ENCODE measurements at regions not wholly inside any gene's neighbourhood (a gene's known extent, or its start where the extent isn't known, plus 50 kb on each side); places are given as distances from the start of the nearest gene placed in this dataset.

GRCh38 chr7:34207810-34208209 is 302.5 kb downstream of the BMPER start:
- Histone ChIP-seq H3K9me3 (ENCODE audit: control insufficient read depth in 1 of 2, insufficient read depth in 1 of 2, low read depth in 1 of 2, low read length in 2 of 2) (no peaks in the 10 kb centered on the region), H3K4me3 (replicated peaks in 1 of 2; ENCODE audit: low read depth in 1 of 2, low read length in 2 of 2) (no peak overlapping the region), H3K36me3 (ENCODE audit: control insufficient read depth in 1 of 2, insufficient read depth in 2 of 2, low read length in 2 of 2) (no peaks in the 10 kb centered on the region), H3K4me1 (ENCODE audit: control insufficient read depth in 1 of 2, insufficient read depth in 2 of 2, low read length in 2 of 2) (no peaks in the 10 kb centered on the region), H3K9ac (ENCODE audit: low read length) (no peak overlapping the region), H3K27me3 (ENCODE audit: insufficient read depth, low read length) (no peaks in the 10 kb centered on the region), H4K20me1 (ENCODE audit: insufficient read depth) (no peaks in the 10 kb centered on the region), H3K27ac (ENCODE audit: low read depth, low read length) (no peak overlapping the region), H3K9me2 (ENCODE audit: insufficient read depth) (no peaks in the 10 kb centered on the region), H2AFZ (ENCODE audit: low read depth, low read length, poor library complexity, severe bottlenecking) (no peak overlapping the region), H3K79me2 (ENCODE audit: insufficient read depth, low read length) (no peaks in the 10 kb centered on the region), H3K4me2 (ENCODE audit: low read length) (no peak overlapping the region)
- ATAC-seq (no peak), DNase-seq (ENCODE audit: low read depth, low spot score) (no peak)
- ChIA-PET CTCF (no interaction called here), RAD21 (ENCODE audit: low non-redundant PET in 1 of 2, low total read pairs in 2 of 2, uncharacterized antibody in 2 of 2, unreplicated experiment in 2 of 2) (no interaction called here), POLR2A (no interaction called here)
- no TSS peak for BruUV-seq (replicated peaks)
- TF ChIP-seq ZBTB33 (IDR thresholded peaks at IDR 0.05; ENCODE audit: extremely low read depth, insufficient replicate concordance, low read length): no peak
- intact Hi-C loops (cut with micrococcal nuclease): no loop called here

DNA sequence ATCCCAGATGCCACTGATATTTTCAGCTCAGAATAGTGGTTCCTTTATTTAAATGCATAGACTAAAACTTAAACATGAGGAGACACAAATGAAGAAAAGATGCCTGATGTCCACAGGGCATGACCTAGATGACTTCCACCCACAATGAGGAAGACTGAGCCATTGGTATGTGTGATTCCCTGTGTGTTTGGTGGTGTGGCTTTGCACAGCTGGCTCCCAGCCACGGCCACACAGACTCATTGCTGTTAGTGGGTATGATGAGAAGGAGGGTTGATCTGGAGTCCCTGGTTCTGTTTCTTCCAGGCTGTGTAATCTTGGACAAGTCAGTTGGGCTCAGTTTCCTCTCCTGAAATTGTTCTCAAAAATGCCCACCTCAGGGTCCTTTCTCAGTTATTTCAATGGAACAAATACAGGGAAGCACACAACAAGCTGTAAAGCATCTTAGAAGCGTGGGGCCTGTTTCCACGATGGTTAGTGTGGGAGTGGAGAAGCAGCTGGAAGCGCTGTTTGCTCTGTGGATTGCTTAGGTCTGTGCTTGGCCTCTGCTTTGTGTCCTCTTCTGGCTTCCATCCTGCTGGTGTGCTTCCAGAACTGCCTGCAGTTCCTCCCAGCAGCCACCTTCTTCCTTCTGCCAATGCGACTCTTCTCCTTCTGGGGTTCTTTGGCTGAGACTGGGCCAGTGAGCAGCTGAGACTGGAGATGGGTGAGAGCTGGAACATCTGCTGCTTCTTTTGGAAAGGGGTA is 303.7 kb downstream of the BMPER start:
- no peak overlapping the region for H3K4me2 ChIP-seq (ENCODE audit: low read length)
- ATAC-seq (no peak), DNase-seq (ENCODE audit: low read depth, low spot score) (no peak)
- BruUV-seq (replicated peaks): no TSS peak
- ChIA-PET CTCF (no interaction called here), POLR2A (no interaction called here), RAD21 (ENCODE audit: low non-redundant PET in 1 of 2, low total read pairs in 2 of 2, uncharacterized antibody in 2 of 2, unreplicated experiment in 2 of 2) (no interaction called here)
- no peaks in the 10 kb centered on the region for H4K20me1 ChIP-seq (ENCODE audit: insufficient read depth)
- intact Hi-C loops (cut with micrococcal nuclease): no loop called here
- H3K36me3 ChIP-seq (ENCODE audit: control insufficient read depth in 1 of 2, insufficient read depth in 2 of 2, low read length in 2 of 2): no peaks in the 10 kb centered on the region
- no peak for TF ChIP-seq CBX3 (IDR thresholded peaks at IDR 0.05; ENCODE audit: low read depth)
- H3K27ac ChIP-seq (ENCODE audit: low read depth, low read length): no peak overlapping the region
- H3K27me3 ChIP-seq (ENCODE audit: insufficient read depth, low read length): no peaks in the 10 kb centered on the region
- no peaks in the 10 kb centered on the region for H3K9me3 ChIP-seq (ENCODE audit: control insufficient read depth in 1 of 2, insufficient read depth in 1 of 2, low read depth in 1 of 2, low read length in 2 of 2)
- no peaks in the 10 kb centered on the region for H3K9me2 ChIP-seq (ENCODE audit: insufficient read depth)
- no peak overlapping the region for H3K9ac ChIP-seq (ENCODE audit: low read length)
- no peak overlapping the region for H2AFZ ChIP-seq (ENCODE audit: low read depth, low read length, poor library complexity, severe bottlenecking)
- no peaks in the 10 kb centered on the region for H3K4me1 ChIP-seq (ENCODE audit: control insufficient read depth in 1 of 2, insufficient read depth in 2 of 2, low read length in 2 of 2)
- H3K79me2 ChIP-seq (ENCODE audit: insufficient read depth, low read length): no peaks in the 10 kb centered on the region
- no peak overlapping the region for H3K4me3 ChIP-seq (replicated peaks in 1 of 2; ENCODE audit: low read depth in 1 of 2, low read length in 2 of 2)
